ENCODE measurements at regions not wholly inside any gene's neighbourhood (a gene's known extent, or its start where the extent isn't known, plus 50 kb on each side); places are given as distances from the start of the nearest gene placed in this dataset.

DNA sequence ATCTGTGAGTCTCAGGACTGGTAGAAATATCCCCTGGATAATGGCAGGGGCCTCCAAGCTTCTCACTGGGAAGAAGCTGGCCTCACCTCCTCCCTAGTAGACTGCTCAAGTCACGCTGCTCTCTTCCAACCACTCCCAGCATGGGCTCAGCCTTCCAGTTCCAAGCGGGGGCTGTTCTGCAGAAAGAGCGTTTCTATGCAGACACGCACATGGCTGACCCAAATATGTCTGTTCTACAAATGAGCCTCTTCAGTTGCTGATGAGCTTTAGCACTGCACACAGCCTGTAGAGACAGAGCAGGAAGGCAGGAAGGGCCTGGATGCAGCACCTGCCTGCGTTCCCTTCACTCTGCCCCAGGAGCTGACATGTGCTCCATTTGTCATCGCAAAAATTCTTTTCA lies 523.9 kb upstream of the MGMT start (continued):
- TF ChIP-seq, protein P1, sequence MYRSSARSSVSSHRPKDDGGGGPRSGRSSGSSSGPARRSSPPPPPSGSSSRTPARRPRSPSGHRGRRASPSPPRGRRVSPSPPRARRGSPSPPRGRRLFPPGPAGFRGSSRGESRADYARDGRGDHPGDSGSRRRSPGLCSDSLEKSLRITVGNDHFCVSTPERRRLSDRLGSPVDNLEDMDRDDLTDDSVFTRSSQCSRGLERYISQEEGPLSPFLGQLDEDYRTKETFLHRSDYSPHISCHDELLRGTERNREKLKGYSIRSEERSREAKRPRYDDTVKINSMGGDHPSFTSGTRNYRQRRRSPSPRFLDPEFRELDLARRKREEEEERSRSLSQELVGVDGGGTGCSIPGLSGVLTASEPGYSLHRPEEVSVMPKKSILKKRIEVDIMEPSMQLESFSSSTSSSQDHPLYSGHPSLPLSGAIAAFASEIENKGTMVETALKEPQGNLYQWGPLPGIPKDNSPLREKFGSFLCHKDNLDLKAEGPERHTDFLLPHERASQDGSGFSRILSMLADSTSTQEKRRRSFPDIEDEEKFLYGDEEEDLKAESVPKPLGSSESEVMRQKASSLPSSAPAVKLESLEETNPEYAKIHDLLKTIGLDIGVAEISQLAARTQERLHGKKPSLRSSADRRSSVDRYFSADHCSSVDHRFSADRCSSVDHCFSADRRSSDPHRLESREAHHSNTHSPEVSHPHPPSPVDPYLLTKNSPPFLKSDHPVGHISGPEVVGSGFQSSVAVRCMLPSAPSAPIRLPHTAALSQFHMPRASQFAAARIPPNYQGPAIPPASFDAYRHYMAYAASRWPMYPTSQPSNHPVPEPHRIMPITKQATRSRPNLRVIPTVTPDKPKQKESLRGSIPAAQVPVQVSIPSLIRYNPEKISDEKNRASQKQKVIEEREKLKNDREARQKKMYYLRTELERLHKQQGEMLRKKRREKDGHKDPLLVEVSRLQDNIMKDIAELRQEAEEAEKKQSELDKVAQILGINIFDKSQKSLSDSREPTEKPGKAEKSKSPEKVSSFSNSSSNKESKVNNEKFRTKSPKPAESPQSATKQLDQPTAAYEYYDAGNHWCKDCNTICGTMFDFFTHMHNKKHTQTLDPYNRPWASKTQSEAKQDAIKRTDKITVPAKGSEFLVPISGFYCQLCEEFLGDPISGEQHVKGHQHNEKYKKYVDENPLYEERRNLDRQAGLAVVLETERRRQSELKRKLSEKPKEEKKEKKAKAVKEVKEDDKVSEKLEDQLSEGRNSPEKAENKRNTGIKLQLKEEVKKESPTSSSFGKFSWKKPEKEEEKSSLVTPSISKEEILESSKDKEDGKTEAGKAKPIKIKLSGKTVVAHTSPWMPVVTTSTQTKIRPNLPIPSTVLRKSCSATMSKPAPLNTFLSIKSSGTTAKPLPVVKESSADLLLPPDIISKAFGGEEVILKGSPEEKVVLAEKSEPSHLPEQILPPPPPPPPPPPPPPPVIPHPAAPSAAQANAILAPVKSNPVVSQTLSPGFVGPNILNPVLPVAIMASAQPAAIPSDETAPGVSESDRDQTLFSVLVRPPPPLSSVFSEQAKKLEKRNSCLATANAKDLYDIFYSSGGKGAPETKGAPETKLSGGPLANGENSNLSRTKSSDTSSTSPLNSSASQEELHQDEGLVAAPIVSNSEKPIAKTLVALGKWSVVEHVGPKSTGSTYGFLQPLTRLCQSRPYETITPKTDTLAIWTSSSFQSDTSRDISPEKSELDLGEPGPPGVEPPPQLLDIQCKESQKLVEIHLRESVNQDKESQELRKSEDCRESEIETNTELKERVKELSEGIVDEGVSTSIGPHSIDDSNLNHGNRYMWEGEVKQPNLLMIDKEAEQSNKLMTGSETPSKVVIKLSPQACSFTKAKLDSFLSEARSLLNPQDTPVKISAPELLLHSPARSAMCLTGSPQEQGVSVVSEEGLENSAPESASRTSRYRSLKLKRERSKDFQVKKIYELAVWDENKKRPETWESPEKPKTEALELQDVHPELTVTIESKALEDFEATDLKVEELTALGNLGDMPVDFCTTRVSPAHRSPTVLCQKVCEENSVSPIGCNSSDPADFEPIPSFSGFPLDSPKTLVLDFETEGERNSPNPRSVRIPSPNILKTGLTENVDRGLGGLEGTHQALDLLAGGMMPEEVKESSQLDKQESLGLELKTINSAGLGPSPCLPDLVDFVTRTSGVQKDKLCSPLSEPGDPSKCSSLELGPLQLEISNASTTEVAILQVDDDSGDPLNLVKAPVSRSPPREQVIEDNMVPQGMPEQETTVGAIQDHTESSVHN (IDR thresholded peaks at IDR 0.05; ENCODE audit: borderline replicate concordance in 1 of 2, low read depth in 1 of 2): no peak
- TF ChIP-seq, protein P2, sequence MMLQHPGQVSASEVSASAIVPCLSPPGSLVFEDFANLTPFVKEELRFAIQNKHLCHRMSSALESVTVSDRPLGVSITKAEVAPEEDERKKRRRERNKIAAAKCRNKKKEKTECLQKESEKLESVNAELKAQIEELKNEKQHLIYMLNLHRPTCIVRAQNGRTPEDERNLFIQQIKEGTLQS (IDR thresholded peaks at IDR 0.05): no peak
- TF ChIP-seq, protein P2 (CRISPR knock-in tag; conservative IDR thresholded peaks at IDR 0.05): no peak
- TF ChIP-seq ARID1B (IDR thresholded peaks at IDR 0.05) (no peak), FOXM1 (IDR thresholded peaks at IDR 0.05; ENCODE audit: low read depth) (no peak), FOXM1 (CRISPR knock-in tag; IDR thresholded peaks at IDR 0.05; ENCODE audit: low read depth) (no peak), GTF2F1 (IDR thresholded peaks at IDR 0.05; ENCODE audit: low read depth, low read length) (no peak), NELFE (IDR thresholded peaks at IDR 0.05; ENCODE audit: insufficient read depth, insufficient read length) (no peak), ZNF75A (CRISPR knock-in tag; IDR thresholded peaks at IDR 0.05) (no peak), ZNF57 (CRISPR knock-in tag; IDR thresholded peaks at IDR 0.05) (no peak), ZNF263 (CRISPR knock-in tag; IDR thresholded peaks at IDR 0.05; ENCODE audit: borderline replicate concordance) (no peak)
- TF ChIP-seq, protein P3, sequence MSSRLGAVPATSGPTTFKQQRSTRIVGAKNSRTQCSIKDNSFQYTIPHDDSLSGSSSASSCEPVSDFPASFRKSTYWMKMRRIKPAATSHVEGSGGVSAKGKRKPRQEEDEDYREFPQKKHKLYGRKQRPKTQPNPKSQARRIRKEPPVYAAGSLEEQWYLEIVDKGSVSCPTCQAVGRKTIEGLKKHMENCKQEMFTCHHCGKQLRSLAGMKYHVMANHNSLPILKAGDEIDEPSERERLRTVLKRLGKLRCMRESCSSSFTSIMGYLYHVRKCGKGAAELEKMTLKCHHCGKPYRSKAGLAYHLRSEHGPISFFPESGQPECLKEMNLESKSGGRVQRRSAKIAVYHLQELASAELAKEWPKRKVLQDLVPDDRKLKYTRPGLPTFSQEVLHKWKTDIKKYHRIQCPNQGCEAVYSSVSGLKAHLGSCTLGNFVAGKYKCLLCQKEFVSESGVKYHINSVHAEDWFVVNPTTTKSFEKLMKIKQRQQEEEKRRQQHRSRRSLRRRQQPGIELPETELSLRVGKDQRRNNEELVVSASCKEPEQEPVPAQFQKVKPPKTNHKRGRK (tag; IDR thresholded peaks at IDR 0.05): no peak
- TF ChIP-seq, protein P4, sequence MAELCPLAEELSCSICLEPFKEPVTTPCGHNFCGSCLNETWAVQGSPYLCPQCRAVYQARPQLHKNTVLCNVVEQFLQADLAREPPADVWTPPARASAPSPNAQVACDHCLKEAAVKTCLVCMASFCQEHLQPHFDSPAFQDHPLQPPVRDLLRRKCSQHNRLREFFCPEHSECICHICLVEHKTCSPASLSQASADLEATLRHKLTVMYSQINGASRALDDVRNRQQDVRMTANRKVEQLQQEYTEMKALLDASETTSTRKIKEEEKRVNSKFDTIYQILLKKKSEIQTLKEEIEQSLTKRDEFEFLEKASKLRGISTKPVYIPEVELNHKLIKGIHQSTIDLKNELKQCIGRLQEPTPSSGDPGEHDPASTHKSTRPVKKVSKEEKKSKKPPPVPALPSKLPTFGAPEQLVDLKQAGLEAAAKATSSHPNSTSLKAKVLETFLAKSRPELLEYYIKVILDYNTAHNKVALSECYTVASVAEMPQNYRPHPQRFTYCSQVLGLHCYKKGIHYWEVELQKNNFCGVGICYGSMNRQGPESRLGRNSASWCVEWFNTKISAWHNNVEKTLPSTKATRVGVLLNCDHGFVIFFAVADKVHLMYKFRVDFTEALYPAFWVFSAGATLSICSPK (IDR thresholded peaks at IDR 0.05; ENCODE audit: borderline replicate concordance): no peak

Data from K562 (cell line).